Adipocyte (in vitro differentiated cells): ENCODE measurements at regions not wholly inside any gene's neighbourhood (a gene's known extent, or its start where the extent isn't known, plus 50 kb on each side); places are given as distances from the start of the nearest gene placed in this dataset.

Experiments used
- DNase-seq: peaks from one replicate; pipeline ENCODE4 v3.0.0-alpha.2; 2015; ENCODE audit warnings: low read depth
- H3K27me3 ChIP-seq: replicated peaks from 2 replicates; pipeline ENCODE4 v1.7.0; 2013; ENCODE audit warnings: mild to moderate bottlenecking, low read length, moderate library complexity; ENCODE audit not compliant: control insufficient read depth, insufficient read depth
- H3K36me3 ChIP-seq: 2 replicates; pipeline ENCODE4 v1.7.0; 2013; ENCODE audit warnings: low read length, mild to moderate bottlenecking, moderate library complexity; ENCODE audit not compliant: control insufficient read depth, insufficient read depth, severe bottlenecking
- H3K4me1 ChIP-seq: 2 replicates; pipeline ENCODE4 v1.7.0; 2013; ENCODE audit warnings: mild to moderate bottlenecking, low read length, moderate library complexity; ENCODE audit not compliant: control insufficient read depth, insufficient read depth
- H3K4me3 ChIP-seq: 2 replicates; pipeline ENCODE4 v1.7.0; 2013; ENCODE audit warnings: mild to moderate bottlenecking, low read length, moderate library complexity
- H3K9ac ChIP-seq: 2 replicates; pipeline ENCODE4 v1.7.0; 2013; ENCODE audit warnings: mild to moderate bottlenecking, low read length, moderate library complexity
- H3K9me3 ChIP-seq: 2 replicates; pipeline ENCODE4 v1.7.0; 2013; ENCODE audit warnings: mild to moderate bottlenecking, low read length, moderate library complexity; ENCODE audit not compliant: control insufficient read depth

- H3K27me3 ChIP-seq, result no peaks in the 10 kb centered on the region
- no peak overlapping the region for H3K9ac ChIP-seq
- no peaks in the 10 kb centered on the region for H3K9me3 ChIP-seq
- no peaks in the 10 kb centered on the region for H3K36me3 ChIP-seq
- H3K4me1 ChIP-seq, result peaks cover 10% of the 10 kb centered on the region
- DNase-seq, result no peak
- H3K4me3 ChIP-seq, result no peak overlapping the region
These were observed 119.4 kb downstream of the MRPS6 start for GRCh38 chr21:34192646-34193285.

GRCh38 chr21:34195335-34195734, 122.0 kb downstream of the MRPS6 start:
- Histone ChIP-seq H3K4me3 (no peak overlapping the region), H3K9ac (no peak overlapping the region), H3K9me3 (no peaks in the 10 kb centered on the region), H3K27me3 (no peaks in the 10 kb centered on the region), H3K4me1 (no peaks in the 10 kb centered on the region), H3K36me3 (no peaks in the 10 kb centered on the region)
- no peak for DNase-seq

GRCh38 chr21:34196996-34197395, 123.6 kb downstream of the MRPS6 start:
- Histone ChIP-seq H3K4me3 (no peak overlapping the region), H3K9me3 (no peaks in the 10 kb centered on the region), H3K9ac (no peak overlapping the region), H3K27me3 (no peaks in the 10 kb centered on the region), H3K36me3 (no peaks in the 10 kb centered on the region), H3K4me1 (peaks cover 5% of the 10 kb centered on the region)
- no peak for DNase-seq

- Histone ChIP-seq H3K4me3 (no peak overlapping the region), H3K36me3 (no peaks in the 10 kb centered on the region), H3K9me3 (no peaks in the 10 kb centered on the region), H3K27me3 (no peaks in the 10 kb centered on the region), H3K9ac (no peak overlapping the region), H3K4me1 (peaks cover 11% of the 10 kb centered on the region)
- DNase-seq, result no peak
These were observed 124.2 kb downstream of the MRPS6 start for GRCh38 chr21:34197561-34197960.

GRCh38 chr21:34198231-34199120, 125.1 kb downstream of the MRPS6 start:
- Histone ChIP-seq H3K27me3 (no peaks in the 10 kb centered on the region), H3K4me1 (peaks cover 17% of the 10 kb centered on the region), H3K4me3 (no peak overlapping the region), H3K9me3 (no peaks in the 10 kb centered on the region), H3K9ac (no peak overlapping the region), H3K36me3 (no peaks in the 10 kb centered on the region)
- DNase-seq, result no peak

- no peak for DNase-seq
- H3K9me3 ChIP-seq, result no peaks in the 10 kb centered on the region
- no peaks in the 10 kb centered on the region for H3K36me3 ChIP-seq
These were observed 125.9 kb downstream of the MRPS6 start for GRCh38 chr21:34199121-34199910.

GRCh38 chr21:34200288-34200905, 127.0 kb downstream of the MRPS6 start:
- Histone ChIP-seq H3K9ac (no peak overlapping the region), H3K9me3 (no peaks in the 10 kb centered on the region), H3K4me3 (no peak overlapping the region), H3K27me3 (no peaks in the 10 kb centered on the region), H3K36me3 (no peaks in the 10 kb centered on the region), H3K4me1 (peaks cover 24% of the 10 kb centered on the region)
- no peak for DNase-seq

More at GRCh38 chr21:34199121-34199910, 125.9 kb downstream of the MRPS6 start:
- peaks cover 19% of the 10 kb centered on the region for H3K4me1 ChIP-seq
- no peak overlapping the region for H3K9ac ChIP-seq
- H3K27me3 ChIP-seq, result no peaks in the 10 kb centered on the region
- no peak overlapping the region for H3K4me3 ChIP-seq

- Histone ChIP-seq H3K9ac (peak overlapping the region; percentile 85), H3K36me3 (no peaks in the 10 kb centered on the region), H3K9me3 (no peaks in the 10 kb centered on the region), H3K27me3 (no peaks in the 10 kb centered on the region), H3K4me3 (no peak overlapping the region), H3K4me1 (peaks cover 28% of the 10 kb centered on the region)
- no peak for DNase-seq
These were observed 127.6 kb downstream of the MRPS6 start for GRCh38 chr21:34201001-34201400.

GRCh38 chr21:34201481-34201858, 128.1 kb downstream of the MRPS6 start:
- DNase-seq, result no peak
- Histone ChIP-seq H3K36me3 (no peaks in the 10 kb centered on the region), H3K27me3 (no peaks in the 10 kb centered on the region), H3K4me1 (peaks cover 32% of the 10 kb centered on the region), H3K4me3 (peak overlapping the region; percentile 79), H3K9me3 (no peaks in the 10 kb centered on the region), H3K9ac (peak overlapping the region; percentile 85)

- no peaks in the 10 kb centered on the region for H3K9me3 ChIP-seq
- no peaks in the 10 kb centered on the region for H3K36me3 ChIP-seq
- H3K4me3 ChIP-seq, result peak overlapping the region; percentile 79
- no peak for DNase-seq
- no peaks in the 10 kb centered on the region for H3K27me3 ChIP-seq
- H3K9ac ChIP-seq, result peak overlapping the region; percentile 85
- H3K4me1 ChIP-seq, result peaks cover 34% of the 10 kb centered on the region
These were observed 129.4 kb downstream of the MRPS6 start for GRCh38 chr21:34202553-34203372.
